ENCODE measurements at regions not wholly inside any gene's neighbourhood (a gene's known extent, or its start where the extent isn't known, plus 50 kb on each side); places are given as distances from the start of the nearest gene placed in this dataset.
"Not testable (repeated sequence)": the region's sequence is repeated elsewhere in the genome, so short reads cannot be mapped to it uniquely, and the experiment has no call there.

- H3K9me2 ChIP-seq (replicated peaks; ENCODE audit: low read depth, low read length); H4K20me1 ChIP-seq (ENCODE audit: insufficient read depth, low read length, poor library complexity, severe bottlenecking); H2AFZ ChIP-seq (ENCODE audit: low read length); H3K36me3 ChIP-seq (ENCODE audit: insufficient read depth, low read length); H3K4me1 ChIP-seq (ENCODE audit: insufficient read depth, low read length, poor library complexity, severe bottlenecking); H3K27me3 ChIP-seq (ENCODE audit: insufficient read depth, low read length, poor library complexity, severe bottlenecking); H3K9ac ChIP-seq (ENCODE audit: low read depth, low read length, poor library complexity, severe bottlenecking); H3K4me2 ChIP-seq (ENCODE audit: low read depth, low read length, poor library complexity, severe bottlenecking); H3K79me2 ChIP-seq (ENCODE audit: insufficient read depth, low read length); H3F3A ChIP-seq (ENCODE audit: low read depth); H3K4me3 ChIP-seq (ENCODE audit: low read length, poor library complexity, severe bottlenecking); H3K9me3 ChIP-seq (ENCODE audit: insufficient read depth, low read depth, low read length): not testable (repeated sequence)
These were observed 822.1 kb downstream of the KCNMA1 start for GRCh38 chr10:76815505-76815904.

GRCh38 chr10:76811430-76811829 lies 826.2 kb downstream of the KCNMA1 start:
- Histone ChIP-seq H2AFZ (ENCODE audit: low read length) (no peak overlapping the region), H3K4me2 (ENCODE audit: low read depth, low read length, poor library complexity, severe bottlenecking) (no peak overlapping the region), H3K9me2 (replicated peaks; ENCODE audit: low read depth, low read length) (no peaks in the 10 kb centered on the region), H3F3A (ENCODE audit: low read depth) (no peaks in the 10 kb centered on the region), H3K4me3 (ENCODE audit: low read length, poor library complexity, severe bottlenecking) (no peak overlapping the region), H3K9me3 (ENCODE audit: insufficient read depth, low read depth, low read length) (no peaks in the 10 kb centered on the region), H4K20me1 (ENCODE audit: insufficient read depth, low read length, poor library complexity, severe bottlenecking) (no peaks in the 10 kb centered on the region), H3K4me1 (ENCODE audit: insufficient read depth, low read length, poor library complexity, severe bottlenecking) (no peaks in the 10 kb centered on the region), H3K9ac (ENCODE audit: low read depth, low read length, poor library complexity, severe bottlenecking) (no peak overlapping the region), H3K79me2 (ENCODE audit: insufficient read depth, low read length) (no peaks in the 10 kb centered on the region), H3K27me3 (ENCODE audit: insufficient read depth, low read length, poor library complexity, severe bottlenecking) (no peaks in the 10 kb centered on the region), H3K36me3 (ENCODE audit: insufficient read depth, low read length) (no peaks in the 10 kb centered on the region)
- TF ChIP-seq EZH2phosphoT487 (IDR thresholded peaks at IDR 0.05; ENCODE audit: borderline replicate concordance) (no peak), CTCF (conservative IDR thresholded peaks at IDR 0.05; ENCODE audit: low read length) (no peak)

- Histone ChIP-seq H2AFZ (ENCODE audit: low read length) (no peak overlapping the region), H4K20me1 (ENCODE audit: insufficient read depth, low read length, poor library complexity, severe bottlenecking) (no peaks in the 10 kb centered on the region), H3K4me3 (ENCODE audit: low read length, poor library complexity, severe bottlenecking) (no peak overlapping the region), H3K9me3 (ENCODE audit: insufficient read depth, low read depth, low read length) (no peaks in the 10 kb centered on the region), H3K9me2 (replicated peaks; ENCODE audit: low read depth, low read length) (no peaks in the 10 kb centered on the region), H3K4me2 (ENCODE audit: low read depth, low read length, poor library complexity, severe bottlenecking) (no peak overlapping the region), H3K27me3 (ENCODE audit: insufficient read depth, low read length, poor library complexity, severe bottlenecking) (no peaks in the 10 kb centered on the region), H3F3A (ENCODE audit: low read depth) (peaks cover 13% of the 10 kb centered on the region; the same call in 1 of the 2 replicates), H3K4me1 (ENCODE audit: insufficient read depth, low read length, poor library complexity, severe bottlenecking) (peaks cover 19% of the 10 kb centered on the region), H3K9ac (ENCODE audit: low read depth, low read length, poor library complexity, severe bottlenecking) (no peak overlapping the region), H3K36me3 (ENCODE audit: insufficient read depth, low read length) (no peaks in the 10 kb centered on the region), H3K79me2 (ENCODE audit: insufficient read depth, low read length) (no peaks in the 10 kb centered on the region)
- TF ChIP-seq CTCF (conservative IDR thresholded peaks at IDR 0.05; ENCODE audit: low read length) (no peak), EZH2phosphoT487 (IDR thresholded peaks at IDR 0.05; ENCODE audit: borderline replicate concordance) (no peak)
These were observed 849.2 kb downstream of the KCNMA1 start for GRCh38 chr10:76788452-76788811.

- TF ChIP-seq CTCF (conservative IDR thresholded peaks at IDR 0.05; ENCODE audit: low read length) (no peak), EZH2phosphoT487 (IDR thresholded peaks at IDR 0.05; ENCODE audit: borderline replicate concordance) (no peak)
- H3K9me3 ChIP-seq (ENCODE audit: insufficient read depth, low read depth, low read length): no peaks in the 10 kb centered on the region
- H3K9ac ChIP-seq (ENCODE audit: low read depth, low read length, poor library complexity, severe bottlenecking): no peak overlapping the region
- H3K27me3 ChIP-seq (ENCODE audit: insufficient read depth, low read length, poor library complexity, severe bottlenecking): no peaks in the 10 kb centered on the region
- no peak overlapping the region for H2AFZ ChIP-seq (ENCODE audit: low read length)
- H3K79me2 ChIP-seq (ENCODE audit: insufficient read depth, low read length): no peaks in the 10 kb centered on the region
- H3F3A ChIP-seq (ENCODE audit: low read depth): peaks cover 12% of the 10 kb centered on the region; the same call in 1 of the 2 replicates
- H3K4me1 ChIP-seq (ENCODE audit: insufficient read depth, low read length, poor library complexity, severe bottlenecking): peaks cover 21% of the 10 kb centered on the region
- H3K36me3 ChIP-seq (ENCODE audit: insufficient read depth, low read length): no peaks in the 10 kb centered on the region
- H4K20me1 ChIP-seq (ENCODE audit: insufficient read depth, low read length, poor library complexity, severe bottlenecking): no peaks in the 10 kb centered on the region
- H3K4me2 ChIP-seq (ENCODE audit: low read depth, low read length, poor library complexity, severe bottlenecking): no peak overlapping the region
- H3K9me2 ChIP-seq (replicated peaks; ENCODE audit: low read depth, low read length): no peaks in the 10 kb centered on the region
- no peak overlapping the region for H3K4me3 ChIP-seq (ENCODE audit: low read length, poor library complexity, severe bottlenecking)
These were observed 849.7 kb downstream of the KCNMA1 start for GRCh38 chr10:76787746-76788451.

All from Loucy (cell line).